A549 (cell line): ENCODE measurements at regions not wholly inside any gene's neighbourhood (a gene's known extent, or its start where the extent isn't known, plus 50 kb on each side); places are given as distances from the start of the nearest gene placed in this dataset.

Source experiments
- CEBPB ChIP-seq, 2 experiments: fragments of >200 bp in 1 of 2; sonication (Bioruptor Twin) in 1 of 2; formaldehyde crosslinking in 1 of 2; IDR thresholded peaks; 2 replicates each; pipeline ENCODE4 v1.6.1; 2012 to 2016
- CTCF ChIP-seq: fragments of >200 bp; sonication (Bioruptor Twin); formaldehyde crosslinking; IDR thresholded peaks from 3 replicates; pipeline ENCODE4 v1.5.1; 2016
- EHMT2 ChIP-seq: fragments of 200-600 bp; sonication (generic); IDR thresholded peaks from 2 replicates; pipeline ENCODE4 v1.6.1; 2016; ENCODE audit warnings: antibody characterized with exemption, low read depth, mild to moderate bottlenecking, moderate library complexity
- EP300 ChIP-seq, 2 experiments: fragments of >200 bp; sonication (Bioruptor Twin); formaldehyde crosslinking; IDR thresholded peaks; 2 replicates in 1 of 2; 3 replicates in 1 of 2; pipeline ENCODE4 v1.6.1; 2016 to 2017
- HMGXB4 ChIP-seq: fragments of 250-450 bp; sonication (Bioruptor Pico); IDR thresholded peaks from 2 replicates; pipeline ENCODE4 v1.5.0; 2021; ENCODE audit warnings: mild to moderate bottlenecking, moderate library complexity, borderline replicate concordance
- JUN ChIP-seq, 2 experiments: fragments of >200 bp; sonication (Bioruptor Twin); formaldehyde crosslinking; IDR thresholded peaks; 2 replicates in 1 of 2; 3 replicates in 1 of 2; pipeline ENCODE4 v1.6.1; 2016 to 2017
- NPAS2 ChIP-seq: fragments of 250-450 bp; sonication (Bioruptor Pico); IDR thresholded peaks from 2 replicates; pipeline ENCODE4 v1.8.0; 2022; ENCODE audit warnings: mild to moderate bottlenecking, moderate library complexity, borderline replicate concordance
- POLR2A ChIP-seq: IDR thresholded peaks from 2 replicates; pipeline ENCODE4 v1.6.1; 2012; ENCODE audit warnings: mild to moderate bottlenecking, low read length
- RAD21 ChIP-seq, 2 experiments: fragments of >200 bp in 1 of 2; sonication (Bioruptor Twin) in 1 of 2; formaldehyde crosslinking in 1 of 2; IDR thresholded peaks in 1 of 2; conservative IDR thresholded peaks in 1 of 2; 2 replicates in 1 of 2; 3 replicates in 1 of 2; pipeline ENCODE4 v1.6.1; 2012 to 2018; ENCODE audit warnings: inconsistent platforms in 1 of 2

DNA sequence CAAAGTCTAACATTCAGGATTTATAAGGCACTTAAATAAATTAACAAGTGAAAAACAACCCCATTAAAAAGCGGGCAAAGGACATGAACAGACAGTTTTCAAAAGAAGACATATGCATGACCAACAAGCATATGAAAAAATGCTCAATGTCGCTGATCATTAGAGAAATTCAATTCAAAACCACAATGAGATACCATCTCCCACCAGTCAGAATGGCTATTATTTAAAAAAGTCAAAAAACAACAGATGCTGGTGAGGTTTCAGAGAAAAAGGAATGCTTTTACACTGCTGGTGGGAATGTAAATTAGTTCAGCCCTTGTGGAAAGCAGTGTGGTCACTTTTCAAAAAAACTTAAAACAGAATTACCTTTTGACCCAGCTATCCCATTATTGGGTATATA is 60.7 kb upstream of the BDKRB2 start:
- no peak for TF ChIP-seq POLR2A
- TF ChIP-seq CTCF = no peak
- TF ChIP-seq NPAS2 (CRISPR knock-in tag) = no peak
- TF ChIP-seq HMGXB4 (CRISPR knock-in tag) = no peak
- TF ChIP-seq CEBPB (IDR thresholded peaks at IDR 0.05) = no peak
- TF ChIP-seq JUN (IDR thresholded peaks at IDR 0.05) = no peak
- TF ChIP-seq EP300 (IDR thresholded peaks at IDR 0.05) = no peak
- TF ChIP-seq RAD21 (conservative IDR thresholded peaks at IDR 0.05 in 1 of 2, IDR thresholded peaks at IDR 0.05 in 1 of 2) = no peak
- no peak for TF ChIP-seq EHMT2
